GM12872 (cell line): ENCODE measurements at regions not wholly inside any gene's neighbourhood (a gene's known extent, or its start where the extent isn't known, plus 50 kb on each side); places are given as distances from the start of the nearest gene placed in this dataset.

ENCODE experiments used
- CTCF ChIP-seq: IDR thresholded peaks from 3 replicates; pipeline ENCODE4 v1.5.1; 2011; ENCODE audit warnings: low read depth, mild to moderate bottlenecking, low read length, moderate library complexity; ENCODE audit not compliant: insufficient read depth

GRCh38 chr12:91912178-91912577, 233.5 kb downstream of the BTG1 start:
- no peak for TF ChIP-seq CTCF

GRCh38 chr12:91910871-91911388, 234.7 kb downstream of the BTG1 start:
- 0 out of 3 replicates have a peak, but pooled peaks have one; percentile 16 for TF ChIP-seq CTCF

- no peak for TF ChIP-seq CTCF
Measured at GRCh38 chr12:91902860-91903683, 242.6 kb downstream of the BTG1 start.

GRCh38 chr12:91901381-91902074, 244.1 kb downstream of the BTG1 start:
- TF ChIP-seq CTCF: no peak

GRCh38 chr12:91900971-91901370, 244.7 kb downstream of the BTG1 start:
- TF ChIP-seq CTCF: no peak

- TF ChIP-seq CTCF: no peak
Measured at GRCh38 chr12:91899056-91899455, 246.6 kb downstream of the BTG1 start.

GRCh38 chr12:91897025-91897515, 248.6 kb downstream of the BTG1 start:
- TF ChIP-seq CTCF: no peak
